Loucy (cell line): ENCODE measurements at regions not wholly inside any gene's neighbourhood (a gene's known extent, or its start where the extent isn't known, plus 50 kb on each side); places are given as distances from the start of the nearest gene placed in this dataset.

Experiments used
- EZH2phosphoT487 ChIP-seq: fragments of 200-600 bp; IDR thresholded peaks from 2 replicates; pipeline ENCODE4 v1.6.1; 2018; ENCODE audit warnings: antibody characterized with exemption, mild to moderate bottlenecking, moderate library complexity, borderline replicate concordance
- TF ChIP-seq, protein P1 (sequence below): fragments of 200-600 bp; sonication (generic); conservative IDR thresholded peaks from 2 replicates; pipeline ENCODE4 v1.5.1; 2014; ENCODE audit warnings: mild to moderate bottlenecking, antibody characterized with exemption, low read length

- TF ChIP-seq, protein P1, sequence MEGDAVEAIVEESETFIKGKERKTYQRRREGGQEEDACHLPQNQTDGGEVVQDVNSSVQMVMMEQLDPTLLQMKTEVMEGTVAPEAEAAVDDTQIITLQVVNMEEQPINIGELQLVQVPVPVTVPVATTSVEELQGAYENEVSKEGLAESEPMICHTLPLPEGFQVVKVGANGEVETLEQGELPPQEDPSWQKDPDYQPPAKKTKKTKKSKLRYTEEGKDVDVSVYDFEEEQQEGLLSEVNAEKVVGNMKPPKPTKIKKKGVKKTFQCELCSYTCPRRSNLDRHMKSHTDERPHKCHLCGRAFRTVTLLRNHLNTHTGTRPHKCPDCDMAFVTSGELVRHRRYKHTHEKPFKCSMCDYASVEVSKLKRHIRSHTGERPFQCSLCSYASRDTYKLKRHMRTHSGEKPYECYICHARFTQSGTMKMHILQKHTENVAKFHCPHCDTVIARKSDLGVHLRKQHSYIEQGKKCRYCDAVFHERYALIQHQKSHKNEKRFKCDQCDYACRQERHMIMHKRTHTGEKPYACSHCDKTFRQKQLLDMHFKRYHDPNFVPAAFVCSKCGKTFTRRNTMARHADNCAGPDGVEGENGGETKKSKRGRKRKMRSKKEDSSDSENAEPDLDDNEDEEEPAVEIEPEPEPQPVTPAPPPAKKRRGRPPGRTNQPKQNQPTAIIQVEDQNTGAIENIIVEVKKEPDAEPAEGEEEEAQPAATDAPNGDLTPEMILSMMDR, result no peak
- no peak for TF ChIP-seq EZH2phosphoT487
Measured at GRCh38 chr2:180291060-180291459, 284.0 kb upstream of the CWC22 start.
